ENCODE measurements at regions not wholly inside any gene's neighbourhood (a gene's known extent, or its start where the extent isn't known, plus 50 kb on each side); places are given as distances from the start of the nearest gene placed in this dataset.

DNA sequence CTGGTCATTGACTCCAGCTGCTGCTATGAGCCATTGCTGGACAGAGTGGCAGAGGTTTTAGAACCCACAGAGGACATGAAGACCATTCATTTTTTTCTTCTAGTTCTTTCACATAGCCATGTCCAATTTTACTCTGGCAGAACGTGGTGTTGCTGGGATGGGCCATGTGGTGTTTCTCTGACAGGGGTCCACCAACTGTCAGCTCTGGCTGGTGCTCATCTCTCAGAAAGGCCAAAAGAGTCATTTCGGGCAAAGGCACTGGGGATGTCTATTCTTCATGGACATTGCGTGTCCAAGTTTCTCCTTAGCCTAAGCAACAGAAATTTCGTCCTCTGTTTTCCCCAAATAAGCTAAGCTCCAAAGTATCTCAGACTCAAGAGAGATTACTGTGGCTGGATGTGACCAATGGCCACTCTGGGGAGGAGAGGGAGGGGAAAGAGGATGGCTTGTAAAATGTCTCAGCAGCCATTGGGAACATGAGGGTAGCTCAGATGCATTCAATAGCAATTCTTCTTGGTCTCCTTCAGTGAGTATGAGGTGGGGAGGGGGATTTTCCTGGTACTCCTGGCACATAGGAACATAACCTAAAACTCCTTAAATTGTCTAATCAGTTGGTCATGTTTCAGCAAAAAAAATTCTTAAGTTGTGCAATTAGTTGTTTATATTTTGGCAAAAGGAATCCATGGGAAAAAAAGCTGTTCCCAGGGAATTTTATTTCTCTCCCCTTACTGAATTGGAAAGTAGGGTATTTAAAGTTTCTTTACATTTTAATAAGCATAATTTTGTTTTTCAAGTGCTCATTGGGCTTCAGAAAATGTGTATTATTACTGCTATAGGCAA, 131.6 kb upstream of the MITF start:
- TF ChIP-seq POLR2AphosphoS5 (IDR thresholded peaks at IDR 0.05), result no peak
- TF ChIP-seq, protein P1, sequence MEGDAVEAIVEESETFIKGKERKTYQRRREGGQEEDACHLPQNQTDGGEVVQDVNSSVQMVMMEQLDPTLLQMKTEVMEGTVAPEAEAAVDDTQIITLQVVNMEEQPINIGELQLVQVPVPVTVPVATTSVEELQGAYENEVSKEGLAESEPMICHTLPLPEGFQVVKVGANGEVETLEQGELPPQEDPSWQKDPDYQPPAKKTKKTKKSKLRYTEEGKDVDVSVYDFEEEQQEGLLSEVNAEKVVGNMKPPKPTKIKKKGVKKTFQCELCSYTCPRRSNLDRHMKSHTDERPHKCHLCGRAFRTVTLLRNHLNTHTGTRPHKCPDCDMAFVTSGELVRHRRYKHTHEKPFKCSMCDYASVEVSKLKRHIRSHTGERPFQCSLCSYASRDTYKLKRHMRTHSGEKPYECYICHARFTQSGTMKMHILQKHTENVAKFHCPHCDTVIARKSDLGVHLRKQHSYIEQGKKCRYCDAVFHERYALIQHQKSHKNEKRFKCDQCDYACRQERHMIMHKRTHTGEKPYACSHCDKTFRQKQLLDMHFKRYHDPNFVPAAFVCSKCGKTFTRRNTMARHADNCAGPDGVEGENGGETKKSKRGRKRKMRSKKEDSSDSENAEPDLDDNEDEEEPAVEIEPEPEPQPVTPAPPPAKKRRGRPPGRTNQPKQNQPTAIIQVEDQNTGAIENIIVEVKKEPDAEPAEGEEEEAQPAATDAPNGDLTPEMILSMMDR (IDR thresholded peaks at IDR 0.05), result no peak
